HG02870 (cell line): ENCODE measurements at regions not wholly inside any gene's neighbourhood (a gene's known extent, or its start where the extent isn't known, plus 50 kb on each side); places are given as distances from the start of the nearest gene placed in this dataset.
"Not testable (repeated sequence)": the region's sequence is repeated elsewhere in the genome, so short reads cannot be mapped to it uniquely, and the experiment has no call there.

Experiments used
- ATAC-seq: cut with Tn5 transposase; IDR thresholded peaks from one replicate; pipeline ENCODE4 v1.9.1; 2021; ENCODE audit warnings: mild to moderate bottlenecking, moderate library complexity; ENCODE audit not compliant: unreplicated experiment

DNA sequence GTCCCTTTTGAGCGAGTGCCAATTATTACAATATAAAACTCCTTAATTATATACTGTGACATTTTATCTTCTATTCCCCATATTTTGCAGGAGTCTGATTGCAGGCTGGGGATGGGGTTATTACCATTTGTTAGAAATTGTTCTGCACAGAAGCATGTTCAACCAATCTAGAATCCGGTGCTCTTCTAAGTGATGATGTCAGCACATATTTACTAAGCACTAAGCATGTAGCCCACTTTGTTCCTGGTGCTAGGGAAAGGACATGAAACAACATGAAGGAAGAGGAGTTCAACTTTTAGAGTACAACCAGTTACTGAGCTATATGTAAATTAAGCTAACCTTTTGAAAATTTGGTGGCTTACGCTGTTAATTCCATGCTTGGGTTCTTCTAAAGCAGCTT lies 52.8 kb upstream of the IL1RAPL2 start:
- no peak for ATAC-seq

- ATAC-seq, result no peak
Measured at GRCh38 chrX:104510801-104511200, 55.2 kb upstream of the IL1RAPL2 start.

GRCh38 chrX:104502460-104502859 lies 63.5 kb upstream of the IL1RAPL2 start:
- ATAC-seq, result no peak

DNA sequence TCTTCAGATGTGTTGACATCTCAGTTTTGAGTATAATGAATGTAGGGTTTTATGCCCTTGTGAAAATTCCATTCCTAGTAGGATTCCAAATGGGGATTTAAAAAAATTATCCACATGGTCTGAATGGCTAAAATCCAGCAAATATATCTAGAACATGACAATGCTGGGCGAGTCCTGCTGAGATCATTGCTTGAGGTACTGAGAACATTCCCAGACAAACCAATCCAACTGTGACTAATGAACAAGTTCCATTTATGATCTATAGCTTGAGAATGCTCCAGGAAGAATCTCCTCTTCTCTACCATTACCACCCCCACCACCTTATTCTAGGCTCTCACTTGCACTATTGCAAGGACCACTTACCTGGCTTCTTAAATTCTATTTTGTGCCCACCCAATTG lies 77.2 kb upstream of the IL1RAPL2 start:
- ATAC-seq, result no peak

DNA sequence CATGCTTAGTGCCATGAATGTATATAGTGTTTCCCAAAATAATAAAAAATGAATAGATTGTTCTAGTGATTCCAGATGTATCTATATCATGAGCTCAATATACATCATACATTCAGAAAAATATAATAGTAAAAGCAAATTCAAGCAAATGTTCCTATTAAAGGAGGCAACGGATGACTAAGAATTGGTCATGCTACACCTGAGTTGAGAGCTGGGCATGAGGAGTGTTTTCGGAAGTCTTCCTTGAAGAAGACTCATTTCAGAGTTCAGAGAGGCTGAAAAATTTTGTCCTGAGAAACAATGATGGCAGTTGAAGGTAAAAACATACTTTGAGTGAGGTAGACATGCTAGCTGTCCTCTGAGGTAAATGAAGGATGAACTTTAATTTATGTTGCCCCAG lies 79.3 kb upstream of the IL1RAPL2 start:
- no peak for ATAC-seq

- ATAC-seq, result no peak
Measured at GRCh38 chrX:104482757-104483156, 83.2 kb upstream of the IL1RAPL2 start.

DNA sequence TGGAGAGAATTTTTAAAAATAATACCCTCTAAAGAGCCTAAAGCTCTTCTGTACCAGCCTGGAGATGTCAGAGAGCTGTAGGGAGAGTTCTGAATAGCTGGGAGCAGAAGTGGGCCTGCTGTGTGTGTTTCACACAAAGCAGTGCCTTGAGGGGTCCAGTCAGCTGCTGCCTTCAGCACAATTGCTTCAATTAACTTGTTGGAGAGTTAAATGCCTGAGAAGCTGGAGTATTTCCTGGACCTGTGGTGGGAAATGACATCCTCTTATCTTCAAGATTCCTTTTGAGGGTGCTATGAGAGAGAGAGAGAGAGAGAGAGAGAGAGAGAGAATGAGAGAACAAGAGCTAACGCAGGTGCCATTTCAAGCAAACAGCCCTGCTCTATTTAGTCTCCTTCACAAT lies 96.2 kb upstream of the IL1RAPL2 start:
- no peak for ATAC-seq

- no peak for ATAC-seq
Measured at GRCh38 chrX:104459796-104460195, 106.2 kb upstream of the IL1RAPL2 start.

GRCh38 chrX:104457130-104457529 lies 108.9 kb upstream of the IL1RAPL2 start:
- not testable (repeated sequence) for ATAC-seq

GRCh38 chrX:104450316-104450715 lies 115.7 kb upstream of the IL1RAPL2 start:
- ATAC-seq, result no peak

DNA sequence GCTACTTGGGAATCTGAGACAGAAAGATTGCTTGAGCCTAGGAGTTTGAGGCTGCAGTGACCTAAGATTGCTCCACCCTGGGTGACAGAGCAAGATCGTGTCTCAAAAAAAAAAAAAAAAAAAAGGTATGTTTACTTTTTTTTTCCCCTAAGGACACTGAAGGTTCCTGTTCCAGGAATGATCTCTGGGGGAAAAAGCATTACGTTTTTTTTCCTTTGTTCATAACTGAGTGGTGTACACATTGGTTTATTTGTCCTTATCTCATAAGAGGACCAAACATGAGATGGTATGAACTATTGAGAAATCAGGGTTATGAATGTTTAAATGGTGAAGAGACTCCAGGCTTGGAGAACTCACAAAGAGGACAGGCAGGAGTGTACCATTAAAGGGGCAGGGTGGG lies 120.4 kb upstream of the IL1RAPL2 start:
- no peak for ATAC-seq

- ATAC-seq, result no peak
Measured at GRCh38 chrX:104435249-104435648, 130.8 kb upstream of the IL1RAPL2 start.

DNA sequence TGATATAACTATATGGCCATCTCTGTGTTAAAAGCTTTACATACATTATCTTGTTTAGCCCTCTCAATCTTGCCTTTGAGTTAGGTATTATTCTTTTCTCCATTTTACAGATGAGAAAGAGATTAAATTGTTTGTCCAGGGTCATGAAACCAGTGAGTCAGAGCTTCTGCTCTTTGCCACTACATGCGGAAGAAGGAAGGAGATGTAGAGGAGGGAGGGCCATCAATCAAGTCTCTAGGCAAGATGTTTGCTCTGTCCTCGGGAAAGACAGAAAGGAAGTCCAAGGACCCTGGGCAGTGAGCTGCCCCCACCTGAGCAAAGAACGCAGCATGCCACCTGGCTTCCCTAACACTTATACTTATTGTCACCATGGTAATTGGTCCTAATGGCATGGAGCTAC lies 133.7 kb upstream of the IL1RAPL2 start:
- ATAC-seq, result no peak

DNA sequence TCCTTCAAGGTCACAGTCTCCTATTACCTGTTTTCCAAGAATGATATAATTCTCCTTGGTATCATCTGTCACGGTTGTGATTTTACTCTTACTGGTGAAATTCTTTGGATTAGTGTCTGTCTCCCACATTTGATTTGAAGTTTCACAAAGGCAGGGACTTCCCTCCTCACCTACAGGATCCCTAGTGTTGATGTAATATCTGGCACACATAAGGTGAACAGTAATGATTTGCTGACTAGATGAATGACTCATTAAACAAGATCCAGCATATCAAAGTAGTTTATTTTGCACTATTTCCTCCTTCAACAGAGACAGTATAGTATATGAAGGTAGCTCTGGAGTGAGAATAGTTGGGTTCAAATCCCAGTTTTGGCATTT lies 135.3 kb upstream of the IL1RAPL2 start:
- ATAC-seq, result no peak

- ATAC-seq, result no peak
Measured at GRCh38 chrX:104430072-104430741, 135.8 kb upstream of the IL1RAPL2 start.

DNA sequence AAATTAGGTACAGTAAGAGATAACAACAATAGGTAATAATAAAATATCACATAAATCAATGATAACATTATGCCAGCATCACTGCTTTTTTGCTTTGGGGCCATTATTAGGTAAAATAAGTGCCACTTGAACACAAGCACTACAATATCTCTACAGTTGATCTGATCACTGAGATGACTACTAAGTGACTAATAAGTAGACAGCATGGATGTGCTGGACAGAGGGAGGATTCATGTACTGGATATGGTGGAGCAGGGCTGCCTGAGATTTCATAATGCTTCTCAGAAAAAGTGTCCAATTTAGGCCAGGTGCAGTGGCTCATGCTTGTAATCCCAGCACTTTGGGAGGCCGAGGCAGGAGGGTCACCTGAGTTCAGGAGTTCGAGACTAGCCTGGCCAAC lies 137.8 kb upstream of the IL1RAPL2 start:
- no peak for ATAC-seq

GRCh38 chrX:104427693-104428092 lies 138.3 kb upstream of the IL1RAPL2 start:
- no peak for ATAC-seq

DNA sequence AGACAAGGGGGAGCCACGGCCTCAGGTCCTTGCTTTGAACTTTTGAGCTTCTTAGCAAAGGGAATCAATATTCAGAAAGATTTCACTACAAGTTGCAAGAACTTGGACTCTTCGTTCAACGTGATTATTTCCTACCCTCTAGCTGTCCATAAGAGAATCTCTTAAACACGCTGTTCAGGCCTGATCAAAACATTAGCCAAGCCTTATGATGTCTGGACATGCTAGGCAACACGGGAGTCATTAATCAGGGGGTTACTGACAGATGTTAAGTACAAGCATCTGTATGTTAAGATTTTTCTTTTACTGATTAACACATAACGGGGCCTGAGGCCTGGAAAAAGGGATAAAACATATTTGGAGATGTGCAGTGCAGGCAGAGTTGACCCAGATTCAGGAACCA lies 138.9 kb upstream of the IL1RAPL2 start:
- no peak for ATAC-seq

GRCh38 chrX:104420907-104421306 lies 145.1 kb upstream of the IL1RAPL2 start:
- ATAC-seq, result no peak

GRCh38 chrX:104419926-104420325 lies 146.1 kb upstream of the IL1RAPL2 start:
- ATAC-seq, result no peak

GRCh38 chrX:104419211-104419610 lies 146.8 kb upstream of the IL1RAPL2 start:
- ATAC-seq, result no peak

- ATAC-seq, result no peak
Measured at GRCh38 chrX:104411800-104412199, 154.2 kb upstream of the IL1RAPL2 start.

- no peak for ATAC-seq
Measured at GRCh38 chrX:104400387-104400786, 145.7 kb upstream of the ESX1 start.
